ENCODE measurements at regions not wholly inside any gene's neighbourhood (a gene's known extent, or its start where the extent isn't known, plus 50 kb on each side); places are given as distances from the start of the nearest gene placed in this dataset.

DNA sequence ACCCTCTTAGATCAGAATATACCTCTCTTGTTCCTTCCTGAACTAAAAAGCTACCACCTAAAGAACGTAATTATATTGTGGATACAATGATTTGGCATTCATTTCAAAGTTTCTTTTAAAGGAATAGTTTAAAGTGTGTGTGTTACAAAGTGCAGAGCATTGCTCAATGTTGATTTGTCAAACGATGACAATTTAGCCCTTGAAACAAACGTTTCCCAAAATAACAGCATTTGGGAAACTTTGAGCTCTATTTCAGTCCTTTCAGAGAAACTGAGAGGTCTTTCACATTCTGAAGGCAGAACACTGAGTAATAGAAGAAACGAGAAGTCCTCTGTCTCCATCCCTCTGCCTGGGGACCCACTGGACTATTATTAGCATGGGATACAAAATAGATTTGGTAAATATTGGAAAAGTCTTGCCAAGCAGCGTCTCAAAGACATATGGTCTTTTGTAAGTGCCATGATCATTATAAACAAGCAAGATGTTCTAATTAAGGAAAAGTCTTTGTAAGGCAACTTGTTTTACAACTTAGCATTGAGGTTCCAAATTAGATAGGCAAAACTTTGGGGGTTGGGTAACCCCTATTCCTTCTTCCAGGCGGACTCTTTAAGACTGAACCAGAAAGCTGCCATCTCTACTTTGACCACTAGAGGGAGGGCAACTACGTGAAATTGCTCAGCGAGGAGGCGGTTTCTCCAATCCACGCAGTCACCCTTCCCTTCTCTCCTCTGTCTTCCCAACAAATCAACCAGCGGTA, 208.8 kb downstream of the RNF144B start:
- Histone ChIP-seq H3K27me3 (ENCODE audit: insufficient read depth, low read length) (no peaks in the 10 kb centered on the region), H3K9ac (ENCODE audit: low read depth, low read length) (no peak overlapping the region), H3K4me3 (ENCODE audit: low read length) (no peak overlapping the region), H3K4me1 (ENCODE audit: insufficient read depth, low read length) (no peaks in the 10 kb centered on the region), H3K27ac (ENCODE audit: low read depth, low read length) (no peak overlapping the region), H3K9me3 (ENCODE audit: insufficient read depth, low read depth, low read length) (no peaks in the 10 kb centered on the region), H3K36me3 (ENCODE audit: insufficient read depth, low read length) (no peaks in the 10 kb centered on the region)
- WGBS, result 63% methylated on average over 7 of the region's 11 CpGs

DNA sequence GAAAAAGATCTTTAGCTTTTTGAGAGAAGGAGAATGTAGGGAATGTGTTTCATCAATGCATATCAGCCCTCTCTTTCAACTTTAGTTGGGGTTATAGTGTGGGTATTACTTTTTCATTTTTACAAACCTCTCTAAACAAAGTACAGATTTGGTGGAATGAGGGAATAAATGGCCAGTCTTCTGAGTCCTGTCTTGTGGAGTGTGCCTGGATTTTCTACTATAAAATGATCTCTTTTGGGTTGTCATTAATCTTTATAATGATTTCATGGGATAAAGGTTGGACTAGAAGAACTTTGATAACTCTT, 209.3 kb downstream of the RNF144B start:
- H3K27ac ChIP-seq (ENCODE audit: low read depth, low read length), result no peak overlapping the region
- no peaks in the 10 kb centered on the region for H3K9me3 ChIP-seq (ENCODE audit: insufficient read depth, low read depth, low read length)
- no peak overlapping the region for H3K9ac ChIP-seq (ENCODE audit: low read depth, low read length)
- H3K4me1 ChIP-seq (ENCODE audit: insufficient read depth, low read length), result no peaks in the 10 kb centered on the region
- no peak overlapping the region for H3K4me3 ChIP-seq (ENCODE audit: low read length)
- no peaks in the 10 kb centered on the region for H3K27me3 ChIP-seq (ENCODE audit: insufficient read depth, low read length)
- H3K36me3 ChIP-seq (ENCODE audit: insufficient read depth, low read length), result no peaks in the 10 kb centered on the region

DNA sequence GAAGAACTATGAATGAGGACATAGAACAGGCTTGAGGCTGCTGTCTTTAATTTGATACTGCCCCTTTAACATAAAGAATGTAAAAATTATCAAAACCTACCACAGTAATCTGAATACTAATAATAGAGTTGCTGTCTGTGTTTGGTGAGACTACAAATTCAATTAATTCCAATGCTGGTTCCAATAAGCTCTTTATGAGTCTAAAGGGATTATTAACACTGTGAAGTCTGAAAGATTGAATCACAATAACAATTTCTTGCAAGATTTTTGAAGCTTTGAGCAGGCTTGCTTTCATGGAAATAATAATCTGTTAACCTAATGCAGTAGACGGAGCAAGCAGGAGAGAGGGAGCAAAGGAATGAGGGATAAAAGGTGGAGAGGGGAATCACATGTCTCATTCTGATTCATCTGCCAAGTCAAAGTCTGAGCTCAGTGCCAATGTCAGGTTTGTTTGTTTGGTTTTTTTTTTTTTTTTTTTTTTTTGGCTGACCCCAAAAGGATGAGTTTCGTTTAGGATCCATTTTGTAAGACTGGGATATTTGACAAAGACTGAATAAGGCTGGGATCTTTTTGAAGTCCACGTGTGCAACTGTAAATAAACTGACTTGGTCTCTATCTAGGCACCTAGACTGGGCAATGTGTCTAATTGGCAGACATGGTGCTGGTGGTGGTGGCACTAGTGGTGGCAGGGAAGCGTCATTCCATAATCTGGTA, 211.6 kb downstream of the RNF144B start:
- Histone ChIP-seq H3K27ac (ENCODE audit: low read depth, low read length) (no peak overlapping the region), H3K4me3 (ENCODE audit: low read length) (no peak overlapping the region), H3K9me3 (ENCODE audit: insufficient read depth, low read depth, low read length) (no peaks in the 10 kb centered on the region), H3K9ac (ENCODE audit: low read depth, low read length) (no peak overlapping the region), H3K27me3 (ENCODE audit: insufficient read depth, low read length) (no peaks in the 10 kb centered on the region), H3K4me1 (ENCODE audit: insufficient read depth, low read length) (no peaks in the 10 kb centered on the region), H3K36me3 (ENCODE audit: insufficient read depth, low read length) (no peaks in the 10 kb centered on the region)
- 95% methylated on average over 4 of the region's 4 CpGs for WGBS

DNA sequence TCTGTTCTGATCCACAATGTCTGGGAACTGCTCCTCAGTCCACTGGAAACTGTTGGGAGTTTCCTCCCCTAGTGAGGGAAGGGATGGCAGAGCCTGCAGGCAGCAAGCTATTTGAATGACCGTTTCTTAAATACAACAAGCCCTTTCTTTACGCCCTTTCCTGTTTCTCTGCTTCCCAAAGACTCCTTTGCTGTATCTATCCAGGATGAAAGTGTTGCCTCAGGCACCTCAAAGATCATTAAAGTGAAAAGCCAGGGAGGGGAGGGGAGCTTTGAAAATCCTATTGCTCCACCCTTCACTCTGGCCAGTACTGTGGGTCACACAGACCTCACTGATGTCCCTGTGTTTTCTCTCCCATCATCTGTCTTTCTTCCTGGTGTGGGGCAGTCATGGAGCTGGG, 213.1 kb downstream of the RNF144B start:
- Histone ChIP-seq H3K36me3 (ENCODE audit: insufficient read depth, low read length) (no peaks in the 10 kb centered on the region), H3K4me1 (ENCODE audit: insufficient read depth, low read length) (no peaks in the 10 kb centered on the region), H3K27ac (ENCODE audit: low read depth, low read length) (no peak overlapping the region), H3K9me3 (ENCODE audit: insufficient read depth, low read depth, low read length) (no peaks in the 10 kb centered on the region), H3K4me3 (ENCODE audit: low read length) (no peak overlapping the region), H3K27me3 (ENCODE audit: insufficient read depth, low read length) (no peaks in the 10 kb centered on the region), H3K9ac (ENCODE audit: low read depth, low read length) (no peak overlapping the region)
- WGBS, result 73% methylated on average over 2 of the region's 2 CpGs

DNA sequence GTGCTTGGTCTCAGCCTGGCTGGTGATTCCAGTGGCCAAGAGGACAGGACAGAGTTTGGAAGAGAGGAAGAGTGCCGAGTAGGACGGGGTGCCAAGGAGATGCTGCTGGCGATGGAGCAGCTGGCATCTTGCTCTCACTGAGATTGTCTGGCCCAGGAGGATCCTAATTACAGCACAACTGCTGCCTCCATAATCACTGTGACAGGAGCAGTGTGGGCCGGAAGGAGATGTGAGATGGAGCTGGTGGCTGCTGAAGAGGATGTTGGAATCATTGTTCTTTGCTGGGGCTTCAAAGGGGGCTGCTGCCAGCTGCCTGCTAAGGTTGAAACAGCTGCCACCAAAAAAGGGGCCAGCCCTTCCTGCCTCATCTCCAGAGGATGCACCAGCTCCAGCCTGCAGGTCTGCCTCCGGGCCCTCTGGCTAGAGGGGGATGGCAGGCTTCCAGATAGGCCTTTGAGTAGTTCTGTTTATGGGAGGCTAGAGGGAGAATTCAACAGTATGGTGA, 214.4 kb downstream of the RNF144B start:
- no peaks in the 10 kb centered on the region for H3K9me3 ChIP-seq (ENCODE audit: insufficient read depth, low read depth, low read length)
- no peaks in the 10 kb centered on the region for H3K27me3 ChIP-seq (ENCODE audit: insufficient read depth, low read length)
- no peaks in the 10 kb centered on the region for H3K4me1 ChIP-seq (ENCODE audit: insufficient read depth, low read length)
- H3K27ac ChIP-seq (ENCODE audit: low read depth, low read length), result no peak overlapping the region
- 93% methylated on average over 5 of the region's 5 CpGs for WGBS
- H3K4me3 ChIP-seq (ENCODE audit: low read length), result no peak overlapping the region
- no peak overlapping the region for H3K9ac ChIP-seq (ENCODE audit: low read depth, low read length)
- no peaks in the 10 kb centered on the region for H3K36me3 ChIP-seq (ENCODE audit: insufficient read depth, low read length)

DNA sequence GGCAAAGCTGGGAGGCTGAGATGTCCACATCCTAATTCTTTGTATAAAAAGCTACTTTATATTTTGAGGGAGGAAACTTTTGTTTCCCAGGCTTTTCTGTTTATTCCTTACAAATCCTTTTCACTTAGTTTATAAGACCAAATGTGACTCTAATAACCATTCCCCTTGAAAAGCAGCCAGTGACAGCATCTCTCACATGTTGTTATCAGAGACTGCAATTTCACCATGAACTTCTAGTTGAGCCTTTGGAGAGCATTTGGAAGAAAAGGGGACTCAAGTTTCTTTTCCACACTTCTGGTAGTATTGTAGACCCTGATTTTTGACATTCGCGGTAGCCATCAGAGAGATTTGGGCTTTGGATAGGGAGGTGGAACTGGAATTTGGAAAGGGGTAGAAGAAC, 215.8 kb downstream of the RNF144B start:
- Histone ChIP-seq H3K9ac (ENCODE audit: low read depth, low read length) (no peak overlapping the region), H3K9me3 (ENCODE audit: insufficient read depth, low read depth, low read length) (no peaks in the 10 kb centered on the region), H3K36me3 (ENCODE audit: insufficient read depth, low read length) (no peaks in the 10 kb centered on the region), H3K4me3 (ENCODE audit: low read length) (no peak overlapping the region), H3K27ac (ENCODE audit: low read depth, low read length) (no peak overlapping the region), H3K27me3 (ENCODE audit: insufficient read depth, low read length) (no peaks in the 10 kb centered on the region), H3K4me1 (ENCODE audit: insufficient read depth, low read length) (no peaks in the 10 kb centered on the region)
- 94% methylated on average over 2 of the region's 2 CpGs for WGBS

DNA sequence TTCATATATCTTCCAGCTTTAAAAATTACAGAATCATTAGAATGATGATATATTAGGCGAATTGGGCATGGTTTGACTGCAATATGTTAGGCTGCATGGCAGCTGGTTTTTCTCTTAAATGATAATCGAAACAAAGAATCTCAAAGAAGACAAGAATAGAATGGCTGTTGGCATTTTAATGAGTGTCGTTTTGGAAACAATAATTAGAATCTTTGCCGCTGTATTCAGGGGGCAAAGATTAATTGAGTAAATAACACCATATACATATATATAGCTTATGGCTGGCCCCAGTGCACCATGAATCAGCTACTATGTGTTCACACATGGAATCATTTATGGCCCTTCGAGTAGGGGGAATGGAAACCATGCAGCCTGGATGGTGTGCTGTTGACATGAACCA, 216.2 kb downstream of the RNF144B start:
- no peaks in the 10 kb centered on the region for H3K27me3 ChIP-seq (ENCODE audit: insufficient read depth, low read length)
- 82% methylated on average over 5 of the region's 5 CpGs for WGBS

DNA sequence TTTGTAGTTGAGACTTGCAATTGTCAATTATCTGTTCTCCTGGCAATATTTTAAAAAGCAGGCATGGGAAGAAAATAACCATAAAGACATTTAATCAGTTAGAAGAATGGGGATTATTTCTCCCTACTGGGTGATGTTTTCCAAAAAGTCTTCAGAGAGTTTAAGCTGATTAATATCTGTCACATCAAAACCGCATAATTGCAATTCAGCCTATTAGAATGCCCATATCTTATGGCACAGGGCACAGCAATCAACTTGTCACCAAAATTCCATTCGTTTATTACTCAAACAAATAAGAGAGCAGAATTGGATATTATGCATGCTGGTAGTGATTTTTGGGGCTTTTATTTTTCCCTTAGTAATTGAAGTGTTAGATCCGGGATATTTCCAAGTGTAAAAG, 218.7 kb downstream of the RNF144B start:
- WGBS, result 92% methylated on average over 2 of the region's 3 CpGs
- Histone ChIP-seq H3K27me3 (ENCODE audit: insufficient read depth, low read length) (no peaks in the 10 kb centered on the region), H3K4me3 (ENCODE audit: low read length) (no peak overlapping the region), H3K4me1 (ENCODE audit: insufficient read depth, low read length) (no peaks in the 10 kb centered on the region), H3K36me3 (ENCODE audit: insufficient read depth, low read length) (no peaks in the 10 kb centered on the region), H3K9ac (ENCODE audit: low read depth, low read length) (no peak overlapping the region), H3K27ac (ENCODE audit: low read depth, low read length) (no peak overlapping the region), H3K9me3 (ENCODE audit: insufficient read depth, low read depth, low read length) (no peaks in the 10 kb centered on the region)

More for the DNA sequence above, 216.2 kb downstream of the RNF144B start:
- no peak overlapping the region for H3K9ac ChIP-seq (ENCODE audit: low read depth, low read length)
- no peak overlapping the region for H3K27ac ChIP-seq (ENCODE audit: low read depth, low read length)
- no peak overlapping the region for H3K4me3 ChIP-seq (ENCODE audit: low read length)
- no peaks in the 10 kb centered on the region for H3K9me3 ChIP-seq (ENCODE audit: insufficient read depth, low read depth, low read length)
- no peaks in the 10 kb centered on the region for H3K4me1 ChIP-seq (ENCODE audit: insufficient read depth, low read length)
- H3K36me3 ChIP-seq (ENCODE audit: insufficient read depth, low read length), result no peaks in the 10 kb centered on the region

DNA sequence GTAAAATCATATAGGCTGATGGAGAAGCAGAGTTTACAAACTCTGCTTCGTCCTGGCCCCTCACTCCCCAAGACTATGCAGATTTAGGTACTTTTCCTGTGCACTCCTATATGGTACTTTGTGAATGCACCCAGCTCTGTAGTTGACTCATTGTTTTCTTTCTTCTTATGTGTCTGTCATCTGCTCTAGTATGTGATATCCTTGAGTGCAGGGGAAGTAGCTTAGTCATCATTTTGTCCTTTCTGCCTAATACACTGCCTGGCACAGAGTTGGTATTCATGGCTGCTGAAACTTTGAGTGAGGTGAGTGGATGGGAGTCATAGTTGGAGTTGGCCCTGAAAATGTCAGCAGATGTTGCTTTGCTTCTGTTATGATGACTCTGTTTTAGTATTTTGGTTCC, 222.6 kb downstream of the RNF144B start:
- Histone ChIP-seq H3K9ac (ENCODE audit: low read depth, low read length) (no peak overlapping the region), H3K27me3 (ENCODE audit: insufficient read depth, low read length) (no peaks in the 10 kb centered on the region), H3K36me3 (ENCODE audit: insufficient read depth, low read length) (no peaks in the 10 kb centered on the region), H3K27ac (ENCODE audit: low read depth, low read length) (no peak overlapping the region), H3K9me3 (ENCODE audit: insufficient read depth, low read depth, low read length) (no peaks in the 10 kb centered on the region), H3K4me1 (ENCODE audit: insufficient read depth, low read length) (no peaks in the 10 kb centered on the region), H3K4me3 (ENCODE audit: low read length) (no peak overlapping the region)
- whole genome bisulfite sequencing, result 90% methylated on average over 1 of the region's 1 CpG

DNA sequence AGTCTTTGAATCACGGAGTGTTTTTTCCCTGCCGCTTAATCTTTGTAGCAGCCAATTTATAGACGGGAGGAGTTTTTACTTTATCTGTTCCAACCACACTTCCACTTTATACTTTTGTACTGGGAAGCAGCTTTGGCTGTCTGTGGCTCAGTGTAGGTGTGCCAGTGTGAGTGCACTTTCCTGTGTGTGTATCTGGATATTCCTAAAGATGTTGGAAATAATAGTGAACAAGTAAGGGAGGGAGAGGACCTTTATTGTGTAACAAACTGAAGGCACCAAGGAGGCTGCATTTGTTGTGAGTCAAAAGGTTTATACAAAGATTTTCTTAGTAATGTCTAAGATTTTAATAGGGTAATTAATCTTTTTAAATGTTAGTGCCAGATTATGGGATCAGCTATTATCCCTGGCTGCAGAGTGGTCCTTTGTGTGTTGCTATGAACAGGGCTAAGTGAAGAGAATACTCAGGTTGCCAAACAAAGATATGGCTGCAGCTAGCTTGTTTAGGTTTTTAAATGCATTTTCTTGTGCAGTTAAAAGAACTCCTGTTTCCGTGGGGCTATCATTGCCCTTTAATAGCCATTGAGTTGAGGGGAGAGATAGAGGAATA, 226.3 kb downstream of the RNF144B start:
- no peaks in the 10 kb centered on the region for H3K27me3 ChIP-seq (ENCODE audit: insufficient read depth, low read length)
- WGBS, result 79% methylated on average over 4 of the region's 4 CpGs
- no peak overlapping the region for H3K4me3 ChIP-seq (ENCODE audit: low read length)
- no peak overlapping the region for H3K27ac ChIP-seq (ENCODE audit: low read depth, low read length)
- H3K9ac ChIP-seq (ENCODE audit: low read depth, low read length), result no peak overlapping the region
- H3K4me1 ChIP-seq (ENCODE audit: insufficient read depth, low read length), result no peaks in the 10 kb centered on the region
- peaks cover 7% of the 10 kb centered on the region; the same call in 1 of the 2 replicates for H3K9me3 ChIP-seq (ENCODE audit: insufficient read depth, low read depth, low read length)
- no peaks in the 10 kb centered on the region for H3K36me3 ChIP-seq (ENCODE audit: insufficient read depth, low read length)

DNA sequence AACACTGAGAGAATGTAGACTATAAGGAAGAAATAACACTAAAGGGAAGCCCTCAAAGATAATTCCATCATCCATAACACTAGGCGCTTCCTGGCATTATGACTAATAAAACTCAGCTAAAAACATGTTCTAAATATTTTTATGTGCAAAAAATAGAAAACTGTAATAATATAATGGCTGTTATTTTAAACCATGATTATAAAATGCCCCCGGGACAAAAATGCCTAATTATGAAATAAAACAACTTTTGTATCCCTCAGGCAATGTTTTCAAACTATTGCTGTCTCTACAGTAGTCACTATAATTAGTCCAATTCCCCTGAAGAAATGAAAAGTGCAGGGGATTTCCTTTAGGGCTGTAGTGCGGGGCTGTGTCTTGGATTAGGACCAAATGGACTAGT, 242.4 kb downstream of the RNF144B start:
- 93% methylated on average over 1 of the region's 3 CpGs for WGBS
- Histone ChIP-seq H3K36me3 (ENCODE audit: insufficient read depth, low read length) (no peaks in the 10 kb centered on the region), H3K4me1 (ENCODE audit: insufficient read depth, low read length) (no peaks in the 10 kb centered on the region; the same call in 1 of the 2 replicates), H3K27ac (ENCODE audit: low read depth, low read length) (no peak overlapping the region), H3K9me3 (ENCODE audit: insufficient read depth, low read depth, low read length) (no peaks in the 10 kb centered on the region), H3K27me3 (ENCODE audit: insufficient read depth, low read length) (no peaks in the 10 kb centered on the region), H3K4me3 (ENCODE audit: low read length) (no peak overlapping the region), H3K9ac (ENCODE audit: low read depth, low read length) (no peak overlapping the region)

Data from HUES64 (cell line).